ENCODE measurements at regions not wholly inside any gene's neighbourhood (a gene's known extent, or its start where the extent isn't known, plus 50 kb on each side); places are given as distances from the start of the nearest gene placed in this dataset.
A peak's percentile ranks its signal among the peaks of the same experiment; 100 is the strongest.
"Not testable (repeated sequence)": the region's sequence is repeated elsewhere in the genome, so short reads cannot be mapped to it uniquely, and the experiment has no call there.

- H3K27ac ChIP-seq: not testable (repeated sequence)
Observed at GRCh38 chr5:34096033-34096432, 53.0 kb upstream of the C1QTNF3 start.

- not testable (repeated sequence) for H3K27ac ChIP-seq
Observed at GRCh38 chr5:34099891-34100290, 56.9 kb upstream of the C1QTNF3 start.

- H3K27ac ChIP-seq: not testable (repeated sequence)
Observed at GRCh38 chr5:34101567-34101966, 58.6 kb upstream of the C1QTNF3 start.

GRCh38 chr5:34108897-34109296 is 65.9 kb upstream of the C1QTNF3 start:
- H3K27ac ChIP-seq: not testable (repeated sequence)

- not testable (repeated sequence) for H3K27ac ChIP-seq
Observed at GRCh38 chr5:34124280-34124679, 81.3 kb upstream of the C1QTNF3 start.

GRCh38 chr5:34125354-34125753 is 82.3 kb upstream of the C1QTNF3 start:
- not testable (repeated sequence) for H3K27ac ChIP-seq

GRCh38 chr5:34126741-34127140 is 83.7 kb upstream of the C1QTNF3 start:
- not testable (repeated sequence) for H3K27ac ChIP-seq

GRCh38 chr5:34127818-34128217 is 84.8 kb upstream of the C1QTNF3 start:
- not testable (repeated sequence) for H3K27ac ChIP-seq

- not testable (repeated sequence) for H3K27ac ChIP-seq
Observed at GRCh38 chr5:34128890-34129289, 85.9 kb upstream of the C1QTNF3 start.

- not testable (repeated sequence) for H3K27ac ChIP-seq
Observed at GRCh38 chr5:34154988-34155387, 112.0 kb upstream of the C1QTNF3 start.

GRCh38 chr5:34156703-34157414 is 113.8 kb upstream of the C1QTNF3 start:
- not testable (repeated sequence) for H3K27ac ChIP-seq

GRCh38 chr5:34160904-34161303 is 117.9 kb upstream of the C1QTNF3 start:
- not testable (repeated sequence) for H3K27ac ChIP-seq

GRCh38 chr5:34171398-34171797 is 128.4 kb upstream of the C1QTNF3 start:
- not testable (repeated sequence) for H3K27ac ChIP-seq

- peak overlapping the region; percentile 29; the same call in 1 of the 2 replicates for H3K27ac ChIP-seq
Observed at GRCh38 chr5:34179453-34180190, 136.6 kb upstream of the C1QTNF3 start.

GRCh38 chr5:34180225-34180624 is 137.2 kb upstream of the C1QTNF3 start:
- peak overlapping the region; percentile 29; the same call in 1 of the 2 replicates for H3K27ac ChIP-seq

GRCh38 chr5:34180940-34181614 is 138.1 kb upstream of the C1QTNF3 start:
- H3K27ac ChIP-seq: not testable (repeated sequence)

GRCh38 chr5:34185005-34185404 is 142.0 kb upstream of the C1QTNF3 start:
- H3K27ac ChIP-seq: not testable (repeated sequence)

- H3K27ac ChIP-seq: not testable (repeated sequence)
Observed at GRCh38 chr5:34185572-34185971, 142.6 kb upstream of the C1QTNF3 start.

GRCh38 chr5:34186108-34186507 is 143.1 kb upstream of the C1QTNF3 start:
- H3K27ac ChIP-seq: not testable (repeated sequence)

GRCh38 chr5:34186865-34187264 is 143.9 kb upstream of the C1QTNF3 start:
- H3K27ac ChIP-seq: not testable (repeated sequence)

GRCh38 chr5:34187441-34187840 is 144.4 kb upstream of the C1QTNF3 start:
- H3K27ac ChIP-seq: not testable (repeated sequence)

All from VCaP (cell line).